ENCODE measurements at regions not wholly inside any gene's neighbourhood (a gene's known extent, or its start where the extent isn't known, plus 50 kb on each side); places are given as distances from the start of the nearest gene placed in this dataset.

- Histone ChIP-seq H3K4me1 (no peaks in the 10 kb centered on the region), H3K36me3 (no peaks in the 10 kb centered on the region), H3K9me3 (peaks cover 0 to 21% (median 0%) of the 10 kb centered on the region in 11 donors), H3K27me3 (peaks cover 0 to 8% (median 0%) of the 10 kb centered on the region in 7 donors), H3K27ac (no peak overlapping the region), H3K4me3 (no peak overlapping the region)
- intact Hi-C loops (cut with DNase I) = no loop called here
- TF ChIP-seq CTCF (IDR thresholded peaks at IDR 0.05) = no peak
- no peak for ATAC-seq
- WGBS, 2 donors = 60 to 67% methylated on average over 6 of the region's 6 CpGs
- no peak for DNase-seq
Measured at GRCh38 chr12:118827606-118828005, 153.7 kb upstream of the SRRM4 start.

GRCh38 chr12:118830296-118830695 is 151.0 kb upstream of the SRRM4 start:
- TF ChIP-seq CTCF (IDR thresholded peaks at IDR 0.05) = no peak
- no peaks in the 10 kb centered on the region for H3K4me1 ChIP-seq
- no peak for ATAC-seq
- H3K27me3 ChIP-seq = peaks cover 0 to 12% (median 0%) of the 10 kb centered on the region in 7 donors
- H3K9me3 ChIP-seq = peaks cover 0 to 18% (median 0%) of the 10 kb centered on the region in 11 donors
- DNase-seq = no peak
- no peaks in the 10 kb centered on the region for H3K36me3 ChIP-seq
- intact Hi-C loops (cut with DNase I) = no loop called here
- no peak overlapping the region for H3K27ac ChIP-seq
- no peak overlapping the region for H3K4me3 ChIP-seq
- 91 to 94% methylated on average over 1 of the region's 1 CpG for WGBS, 2 donors

GRCh38 chr12:118835926-118836325 is 145.4 kb upstream of the SRRM4 start:
- H3K36me3 ChIP-seq = no peaks in the 10 kb centered on the region
- H3K27me3 ChIP-seq = peaks cover 0 to 15% (median 0%) of the 10 kb centered on the region in 7 donors
- intact Hi-C loops (cut with DNase I) = no loop called here
- 72 to 74% methylated on average over 1 of the region's 1 CpG for WGBS, 2 donors
- H3K4me3 ChIP-seq = no peak overlapping the region
- no peaks in the 10 kb centered on the region for H3K4me1 ChIP-seq
- ATAC-seq = no peak
- DNase-seq = no peak
- no peak for TF ChIP-seq CTCF (IDR thresholded peaks at IDR 0.05)
- no peak overlapping the region for H3K27ac ChIP-seq
- H3K9me3 ChIP-seq = peaks cover 0 to 9% (median 0%) of the 10 kb centered on the region in 11 donors

GRCh38 chr12:118840399-118840798 is 140.9 kb upstream of the SRRM4 start:
- peaks cover 0 to 11% (median 0%) of the 10 kb centered on the region in 11 donors for H3K9me3 ChIP-seq
- ATAC-seq = no peak

More at GRCh38 chr12:118840399-118840798, 140.9 kb upstream of the SRRM4 start:
- H3K27me3 ChIP-seq = peaks cover 0 to 11% (median 4%) of the 10 kb centered on the region in 7 donors
- no peak overlapping the region for H3K27ac ChIP-seq
- no peaks in the 10 kb centered on the region for H3K4me1 ChIP-seq
- no peak for DNase-seq
- TF ChIP-seq CTCF (IDR thresholded peaks at IDR 0.05) = no peak
- H3K36me3 ChIP-seq = no peaks in the 10 kb centered on the region
- no peak overlapping the region for H3K4me3 ChIP-seq
- intact Hi-C loops (cut with DNase I) = no loop called here
